Activated naive CD8-positive, alpha-beta T cell treated with anti-CD3 and anti-CD28 coated beads, Interleukin-2, amount 10 ng/mL, durations not matched to agents 7 days and 5 days (primary cell): ENCODE measurements at regions not wholly inside any gene's neighbourhood (a gene's known extent, or its start where the extent isn't known, plus 50 kb on each side); places are given as distances from the start of the nearest gene placed in this dataset.
"Not testable (repeated sequence)": the region's sequence is repeated elsewhere in the genome, so short reads cannot be mapped to it uniquely, and the experiment has no call there.

ENCODE experiments used
- ATAC-seq: fragments of 150-1000 bp; cut with Tn5 transposase; one replicate; pipeline ENCODE4 v1.10.0; 2021; ENCODE audit warnings: low read depth, moderate library complexity
- POLR2A ChIA-PET: fragments of 350-600 bp; sonication (Branson Sonifier 250); formaldehyde crosslinking; loops from one replicate; lab custom pipeline; 2021; ENCODE audit warnings: antibody characterized with exemption; lab: Charles Lee
- DNase-seq: peaks from one replicate; pipeline ENCODE4 v3.0.0; 2021
- H3K27ac Mint-ChIP-seq: one replicate; pipeline ENCODE4 v1.8.0; 2022; ENCODE audit warnings: mild to moderate bottlenecking, mixed read lengths
- H3K27me3 Mint-ChIP-seq: one replicate; pipeline ENCODE4 v1.8.0; 2022; ENCODE audit warnings: mild to moderate bottlenecking, moderate library complexity, mixed read lengths
- H3K36me3 Mint-ChIP-seq: one replicate; pipeline ENCODE4 v1.8.0; 2021; ENCODE audit warnings: mild to moderate bottlenecking, mixed read lengths
- H3K4me1 Mint-ChIP-seq: one replicate; pipeline ENCODE4 v1.8.0; 2021; ENCODE audit warnings: mixed read lengths
- H3K4me3 Mint-ChIP-seq: one replicate; pipeline ENCODE4 v1.8.0; 2022; ENCODE audit warnings: mild to moderate bottlenecking, moderate library complexity, mixed read lengths
- H3K9me3 Mint-ChIP-seq: one replicate; pipeline ENCODE4 v1.8.0; 2021; ENCODE audit warnings: mixed read lengths

DNA sequence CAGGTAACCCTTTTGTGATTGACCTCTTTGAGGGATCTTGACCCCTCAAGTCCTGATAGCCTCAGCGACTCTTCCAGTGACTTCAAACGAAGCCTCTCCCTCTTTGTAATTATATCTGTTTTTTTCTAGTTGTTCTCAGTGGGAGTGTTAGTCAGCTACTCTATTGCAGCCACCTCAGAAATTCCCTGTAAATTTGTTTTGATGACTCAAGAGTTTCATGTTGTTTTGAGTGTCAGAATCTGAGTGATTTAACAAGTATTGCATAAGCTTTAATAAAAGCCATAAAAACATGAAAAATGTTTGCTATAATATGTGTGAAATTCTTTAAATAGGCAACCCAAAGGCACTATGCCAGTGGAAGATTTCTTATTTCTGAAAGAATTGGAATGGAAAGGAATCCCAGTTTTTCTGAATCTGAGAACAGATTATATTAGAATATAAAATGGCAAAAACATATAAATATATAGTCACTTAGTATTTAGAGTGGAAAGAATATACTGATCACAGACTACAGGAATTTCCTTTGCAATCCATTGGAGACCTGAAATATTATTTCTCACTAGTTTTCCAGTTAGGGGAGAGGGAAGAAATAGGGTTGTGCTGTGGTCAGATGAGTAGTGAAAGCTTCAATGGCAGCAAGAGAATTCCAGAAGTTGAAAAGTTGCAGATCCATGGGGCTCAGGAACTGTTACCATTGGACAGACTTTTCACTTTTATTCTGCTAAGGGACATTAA lies 94.4 kb upstream of the SEMA3C start:
- ATAC-seq (no peak), DNase-seq (no peak)
- Mint-ChIP-seq H3K36me3 (no peaks in the 10 kb centered on the region), H3K4me3 (no peak overlapping the region), H3K4me1 (no peaks in the 10 kb centered on the region), H3K9me3 (peaks cover 9% of the 10 kb centered on the region), H3K27ac (no peak overlapping the region), H3K27me3 (no peaks in the 10 kb centered on the region)
- POLR2A ChIA-PET, result no interaction called here

DNA sequence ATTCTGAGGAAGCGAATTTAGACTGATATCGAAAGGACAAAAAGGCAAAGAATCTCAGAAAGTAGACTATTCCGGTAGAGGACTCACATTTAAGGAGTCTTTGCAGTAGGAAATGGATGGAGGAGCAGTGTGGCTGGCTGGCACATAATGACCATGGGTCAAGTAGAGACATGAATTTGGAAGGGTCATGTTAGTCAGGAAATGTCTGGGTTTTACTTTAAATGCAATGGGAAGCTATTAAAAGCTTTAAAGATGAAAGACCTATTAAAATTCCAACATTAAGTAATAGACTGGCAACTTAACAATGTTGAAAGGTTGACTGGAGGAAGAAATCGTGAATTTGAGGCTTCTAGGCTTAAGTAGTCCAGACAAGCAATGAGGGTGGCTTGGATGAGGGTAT lies 90.0 kb upstream of the SEMA3C start:
- DNase-seq (no peak), ATAC-seq (no peak)
- H3K27me3 Mint-ChIP-seq, result no peaks in the 10 kb centered on the region
- no peaks in the 10 kb centered on the region for H3K36me3 Mint-ChIP-seq
- POLR2A ChIA-PET, result no interaction called here
- H3K9me3 Mint-ChIP-seq, result peaks cover 9% of the 10 kb centered on the region
- H3K4me3 Mint-ChIP-seq, result no peak overlapping the region
- H3K4me1 Mint-ChIP-seq, result no peaks in the 10 kb centered on the region
- no peak overlapping the region for H3K27ac Mint-ChIP-seq

DNA sequence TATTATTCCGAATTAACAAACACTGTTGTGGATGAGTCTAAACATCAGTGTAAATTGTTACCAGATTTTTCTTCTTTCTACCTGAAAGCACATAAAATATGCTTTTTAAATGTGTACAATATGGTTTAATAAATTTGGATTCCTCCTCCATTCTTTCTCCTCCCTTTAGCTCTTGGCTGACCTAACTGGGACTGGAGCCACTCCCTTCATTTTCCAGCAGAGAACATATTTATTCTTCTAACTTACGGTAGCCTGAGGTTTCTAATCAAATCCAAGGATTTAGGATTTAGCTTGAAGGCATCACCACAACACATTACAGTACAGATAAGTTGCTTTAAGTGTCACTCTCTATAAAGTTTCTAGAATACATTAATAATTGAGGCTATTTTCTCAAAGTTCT lies 88.2 kb upstream of the SEMA3C start:
- no peak overlapping the region for H3K27ac Mint-ChIP-seq
- H3K4me3 Mint-ChIP-seq, result no peak overlapping the region
- ATAC-seq, result no peak
- no peaks in the 10 kb centered on the region for H3K27me3 Mint-ChIP-seq
- H3K36me3 Mint-ChIP-seq, result no peaks in the 10 kb centered on the region
- POLR2A ChIA-PET, result no interaction called here
- no peak for DNase-seq
- peaks cover 5% of the 10 kb centered on the region for H3K9me3 Mint-ChIP-seq
- H3K4me1 Mint-ChIP-seq, result no peaks in the 10 kb centered on the region

DNA sequence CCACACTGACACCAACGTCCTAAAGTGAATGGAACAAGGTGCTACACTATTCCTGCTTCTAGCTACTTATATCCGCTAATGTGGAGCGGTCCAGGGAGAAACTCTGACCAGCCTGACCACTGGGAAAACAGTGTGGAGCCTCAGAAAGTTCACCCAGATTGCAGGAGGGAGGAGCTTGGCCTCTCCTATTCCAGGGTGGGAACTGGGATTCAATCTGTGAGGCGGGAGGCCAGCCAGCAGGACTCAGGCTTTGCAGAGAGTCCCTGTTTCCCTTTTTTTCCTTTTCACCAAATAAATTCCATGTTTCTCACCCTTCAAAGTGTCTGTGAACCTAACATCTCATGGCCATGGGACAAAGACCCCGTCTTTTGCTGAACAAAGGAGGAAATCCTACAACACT lies 86.4 kb upstream of the SEMA3C start:
- Mint-ChIP-seq H3K27ac (no peak overlapping the region), H3K9me3 (peaks cover 5% of the 10 kb centered on the region), H3K27me3 (no peaks in the 10 kb centered on the region), H3K4me1 (no peaks in the 10 kb centered on the region), H3K36me3 (no peaks in the 10 kb centered on the region), H3K4me3 (no peak overlapping the region)
- DNase-seq, result no peak
- POLR2A ChIA-PET, result no interaction called here
- ATAC-seq, result no peak

DNA sequence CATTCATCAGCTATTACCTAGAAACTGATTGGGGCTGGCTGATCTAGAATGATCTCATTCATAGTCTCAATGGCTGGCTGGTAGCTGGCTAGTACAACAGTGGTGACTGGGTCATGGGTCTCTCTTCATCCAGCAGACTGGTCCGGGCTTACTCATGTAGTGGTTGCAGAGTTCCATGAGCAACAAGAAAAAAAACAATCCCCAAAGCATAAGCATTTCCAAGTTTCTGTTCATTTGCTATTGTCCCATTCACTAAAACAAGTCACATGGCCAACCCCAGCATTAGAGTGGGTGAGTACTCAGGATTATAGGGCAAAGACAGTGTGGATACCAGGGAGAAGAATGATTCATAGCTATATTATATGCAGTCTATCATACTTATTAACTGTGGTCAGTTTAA lies 85.2 kb upstream of the SEMA3C start:
- peaks cover 2% of the 10 kb centered on the region for H3K9me3 Mint-ChIP-seq
- no peaks in the 10 kb centered on the region for H3K27me3 Mint-ChIP-seq
- no peak overlapping the region for H3K4me3 Mint-ChIP-seq
- POLR2A ChIA-PET, result no interaction called here
- no peaks in the 10 kb centered on the region for H3K36me3 Mint-ChIP-seq
- DNase-seq (no peak), ATAC-seq (no peak)
- H3K4me1 Mint-ChIP-seq, result no peaks in the 10 kb centered on the region
- no peak overlapping the region for H3K27ac Mint-ChIP-seq

DNA sequence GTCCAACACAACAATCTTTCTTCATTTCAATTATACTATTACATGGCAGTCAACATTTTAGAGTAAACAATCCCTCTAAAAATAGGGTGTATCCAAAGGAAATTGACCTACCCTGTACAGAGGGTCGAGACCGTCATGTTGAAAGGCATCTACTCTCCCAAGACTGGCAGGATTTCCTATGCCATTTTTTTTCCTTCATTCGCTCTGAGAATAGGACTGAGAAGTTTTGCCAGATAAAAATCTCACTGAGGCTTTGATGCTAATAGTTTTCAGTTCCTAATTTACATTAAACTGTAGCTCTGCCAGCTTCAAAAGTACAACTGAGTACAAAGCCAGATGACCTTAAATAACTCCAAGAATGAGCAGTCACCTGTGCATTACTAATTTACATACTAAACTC lies 84.5 kb upstream of the SEMA3C start:
- POLR2A ChIA-PET, result no interaction called here
- Mint-ChIP-seq H3K9me3 (no peaks in the 10 kb centered on the region), H3K27ac (no peak overlapping the region)

DNA sequence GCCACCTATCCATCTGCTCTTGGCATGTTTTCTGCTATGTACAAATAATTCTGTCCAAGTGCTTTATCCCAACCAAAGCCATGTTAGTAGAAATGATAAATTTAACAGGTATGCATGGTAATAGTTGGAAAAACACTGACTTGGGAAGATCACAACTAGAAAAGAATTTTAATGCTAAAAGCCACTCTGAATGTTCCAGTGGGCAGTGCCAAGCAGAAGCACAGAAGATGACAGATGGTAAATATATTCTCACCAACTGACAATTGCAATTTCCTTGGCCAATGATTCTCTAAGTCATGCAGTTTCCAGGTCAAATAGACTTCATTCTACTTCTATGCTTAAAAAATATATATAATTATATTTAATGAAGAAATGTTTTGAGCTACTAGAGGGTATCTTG lies 83.6 kb upstream of the SEMA3C start:
- H3K4me1 Mint-ChIP-seq, result no peaks in the 10 kb centered on the region
- no peak overlapping the region for H3K27ac Mint-ChIP-seq
- H3K4me3 Mint-ChIP-seq, result no peak overlapping the region
- POLR2A ChIA-PET, result no interaction called here
- DNase-seq, result no peak
- ATAC-seq, result no peak
- no peaks in the 10 kb centered on the region for H3K9me3 Mint-ChIP-seq
- H3K27me3 Mint-ChIP-seq, result no peaks in the 10 kb centered on the region
- H3K36me3 Mint-ChIP-seq, result no peaks in the 10 kb centered on the region

More for the DNA sequence above, 84.5 kb upstream of the SEMA3C start:
- ATAC-seq (no peak), DNase-seq (no peak)
- no peaks in the 10 kb centered on the region for H3K36me3 Mint-ChIP-seq
- H3K27me3 Mint-ChIP-seq, result no peaks in the 10 kb centered on the region
- H3K4me1 Mint-ChIP-seq, result no peaks in the 10 kb centered on the region
- no peak overlapping the region for H3K4me3 Mint-ChIP-seq

DNA sequence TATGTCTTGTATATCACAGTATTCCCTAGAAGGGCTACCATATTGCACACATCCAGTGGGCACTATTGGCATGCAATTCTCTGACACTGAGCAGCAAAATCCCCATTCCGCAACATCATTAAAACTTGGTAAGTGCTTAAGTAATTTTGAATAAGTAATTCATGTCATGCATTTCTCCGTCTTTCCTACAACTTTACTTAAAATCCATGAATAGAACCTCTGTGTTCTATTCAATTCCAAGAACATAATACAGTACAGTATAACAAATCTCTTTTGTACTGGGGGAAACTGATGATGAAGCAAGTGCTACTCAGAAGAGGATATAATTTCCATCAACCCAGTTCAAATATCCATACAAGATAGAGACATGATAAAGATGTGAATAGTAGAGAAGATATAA lies 80.9 kb upstream of the SEMA3C start:
- Mint-ChIP-seq H3K9me3 (no peaks in the 10 kb centered on the region), H3K4me1 (no peaks in the 10 kb centered on the region)
- POLR2A ChIA-PET, result no interaction called here

DNA sequence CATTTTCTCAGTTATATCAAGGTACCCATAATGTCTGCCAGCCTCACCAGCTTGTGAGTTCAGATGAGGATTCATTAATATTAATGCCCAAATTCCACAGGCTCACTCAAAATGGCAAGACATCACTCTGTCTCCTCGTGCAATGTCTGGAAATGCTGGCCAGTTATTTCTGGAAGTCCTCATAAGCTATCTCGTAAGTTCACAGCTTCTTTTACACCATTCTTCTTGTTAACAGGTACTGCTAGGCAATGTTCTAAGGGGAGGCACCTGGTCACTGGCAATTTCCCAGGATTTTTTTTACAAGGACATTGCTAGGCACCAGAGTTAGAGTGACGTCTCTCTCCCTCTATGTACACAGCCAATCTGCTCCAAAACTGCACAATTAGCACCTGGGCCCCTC lies 80.2 kb upstream of the SEMA3C start:
- Mint-ChIP-seq H3K36me3 (no peaks in the 10 kb centered on the region), H3K27me3 (no peaks in the 10 kb centered on the region), H3K9me3 (no peaks in the 10 kb centered on the region), H3K4me3 (no peak overlapping the region), H3K4me1 (no peaks in the 10 kb centered on the region), H3K27ac (no peak overlapping the region)
- POLR2A ChIA-PET, result no interaction called here
- no peak for DNase-seq
- no peak for ATAC-seq

More for the DNA sequence above, 80.9 kb upstream of the SEMA3C start:
- no peak for ATAC-seq
- DNase-seq, result no peak
- Mint-ChIP-seq H3K36me3 (no peaks in the 10 kb centered on the region), H3K4me3 (no peak overlapping the region), H3K27me3 (no peaks in the 10 kb centered on the region), H3K27ac (no peak overlapping the region)

DNA sequence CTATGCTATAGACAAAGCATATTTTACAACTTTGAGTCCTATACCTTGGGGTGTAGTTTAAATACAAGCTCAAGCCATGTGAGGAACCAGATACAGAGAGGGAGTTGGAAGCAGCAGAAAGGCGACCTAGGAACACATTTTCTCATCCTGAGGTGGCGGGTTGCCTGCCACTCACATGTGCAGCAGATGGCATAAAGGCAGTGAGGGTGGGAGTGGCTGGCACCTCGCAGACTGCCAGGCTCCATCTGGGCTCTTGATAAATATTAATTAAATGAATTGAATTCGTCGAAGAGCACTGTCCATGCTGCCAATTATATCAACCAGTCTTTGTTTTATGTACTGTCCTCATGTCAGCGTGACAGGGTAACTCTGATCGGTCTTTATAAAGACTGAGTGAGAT lies 79.0 kb upstream of the SEMA3C start:
- POLR2A ChIA-PET, result no interaction called here
- no peak for ATAC-seq
- Mint-ChIP-seq H3K4me1 (no peaks in the 10 kb centered on the region), H3K9me3 (no peaks in the 10 kb centered on the region), H3K27ac (no peak overlapping the region), H3K27me3 (no peaks in the 10 kb centered on the region), H3K36me3 (no peaks in the 10 kb centered on the region), H3K4me3 (no peak overlapping the region)
- DNase-seq, result no peak

DNA sequence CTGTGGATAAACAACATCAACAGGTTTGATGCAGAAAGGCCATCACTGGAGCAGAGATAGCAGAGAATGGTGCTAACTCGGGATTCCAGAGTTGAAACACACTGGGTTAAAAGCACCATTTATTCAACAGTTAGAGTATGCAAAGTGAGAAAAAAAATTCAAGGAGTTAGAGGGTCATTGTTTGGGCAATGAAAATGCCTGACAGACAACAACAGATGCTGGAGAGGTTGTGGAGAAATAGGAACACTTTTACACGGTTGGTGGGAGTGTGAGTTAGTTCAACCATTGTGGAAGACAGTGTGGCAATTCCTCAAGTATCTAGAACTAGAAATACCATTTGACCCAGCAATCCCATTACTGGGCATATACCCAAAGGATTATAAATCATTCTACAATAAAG lies 77.4 kb upstream of the SEMA3C start:
- POLR2A ChIA-PET, H3K27ac Mint-ChIP-seq, H3K27me3 Mint-ChIP-seq, H3K36me3 Mint-ChIP-seq, H3K9me3 Mint-ChIP-seq, H3K4me3 Mint-ChIP-seq, ATAC-seq, DNase-seq, H3K4me1 Mint-ChIP-seq: not testable (repeated sequence)

DNA sequence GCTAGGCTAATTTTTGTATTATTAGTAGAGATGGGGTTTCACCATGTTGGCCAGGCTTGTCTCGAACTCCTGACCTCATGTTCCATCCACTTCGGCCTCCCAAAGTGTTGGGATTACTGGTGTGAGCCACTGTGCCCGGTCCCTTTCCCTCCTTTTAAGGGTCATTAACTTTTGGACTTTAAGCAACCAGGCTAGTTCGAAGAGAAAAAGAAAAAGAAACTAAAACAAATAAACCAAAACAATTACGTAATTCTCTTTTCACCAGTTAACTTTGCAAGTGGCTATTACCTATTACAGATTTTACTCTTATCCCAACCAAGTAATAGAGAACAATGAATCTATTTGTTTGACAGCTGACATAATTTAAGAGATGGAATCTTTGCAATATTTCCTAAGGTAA lies 72.8 kb upstream of the SEMA3C start:
- no peak for DNase-seq
- Mint-ChIP-seq H3K4me1 (no peaks in the 10 kb centered on the region), H3K4me3 (no peak overlapping the region), H3K36me3 (no peaks in the 10 kb centered on the region), H3K27me3 (no peaks in the 10 kb centered on the region), H3K9me3 (peaks cover 1% of the 10 kb centered on the region), H3K27ac (no peak overlapping the region)
- POLR2A ChIA-PET, result no interaction called here
- no peak for ATAC-seq

DNA sequence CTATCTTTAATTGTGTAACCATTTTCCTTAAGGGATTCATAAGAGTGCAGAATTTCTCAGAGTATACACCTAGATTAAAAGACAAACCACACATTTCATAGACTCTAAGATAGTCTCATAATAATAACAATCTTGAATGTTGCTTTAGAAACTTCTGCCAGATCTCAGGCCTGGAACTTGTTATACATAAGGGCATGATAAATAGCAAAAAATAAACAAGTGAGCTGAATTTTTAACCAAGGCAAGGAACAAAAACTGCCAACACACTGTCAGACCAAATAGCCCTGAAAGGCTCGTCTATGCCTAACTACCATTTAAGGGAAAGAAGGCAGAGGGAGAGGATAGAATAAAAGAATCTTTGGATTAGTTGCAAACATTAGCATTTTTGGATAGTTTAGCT lies 65.8 kb upstream of the SEMA3C start:
- H3K36me3 Mint-ChIP-seq, result no peaks in the 10 kb centered on the region
- no peaks in the 10 kb centered on the region for H3K27me3 Mint-ChIP-seq
- no peak overlapping the region for H3K27ac Mint-ChIP-seq
- H3K9me3 Mint-ChIP-seq, result peaks cover 3% of the 10 kb centered on the region
- no peak overlapping the region for H3K4me3 Mint-ChIP-seq
- POLR2A ChIA-PET, result no interaction called here
- DNase-seq (no peak), ATAC-seq (no peak)
- H3K4me1 Mint-ChIP-seq, result no peaks in the 10 kb centered on the region

DNA sequence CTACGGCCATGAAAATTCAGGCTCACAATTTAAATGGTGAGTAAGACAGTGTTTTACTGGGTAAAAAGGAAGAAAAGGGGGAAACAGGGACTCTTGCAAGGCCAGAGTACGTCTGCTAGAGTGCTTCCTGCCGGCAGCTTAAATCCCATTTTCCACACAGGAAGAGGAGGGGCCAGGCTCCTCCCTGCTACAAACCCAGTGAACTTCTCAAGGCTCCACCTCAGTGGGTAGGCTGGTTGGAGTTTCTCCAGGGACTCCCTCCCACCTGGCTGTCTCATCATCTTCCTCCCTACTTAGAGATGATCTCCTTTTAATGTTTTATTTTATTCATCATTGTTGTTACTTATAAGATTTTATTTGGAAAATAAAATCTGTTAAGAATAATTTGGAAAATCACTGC lies 62.6 kb upstream of the SEMA3C start:
- no peak for DNase-seq
- POLR2A ChIA-PET, result no interaction called here
- H3K4me1 Mint-ChIP-seq, result no peaks in the 10 kb centered on the region
- no peaks in the 10 kb centered on the region for H3K36me3 Mint-ChIP-seq
- no peak for ATAC-seq
- H3K4me3 Mint-ChIP-seq, result no peak overlapping the region
- H3K27ac Mint-ChIP-seq, result no peak overlapping the region
- H3K27me3 Mint-ChIP-seq, result no peaks in the 10 kb centered on the region
- peaks cover 2% of the 10 kb centered on the region for H3K9me3 Mint-ChIP-seq

DNA sequence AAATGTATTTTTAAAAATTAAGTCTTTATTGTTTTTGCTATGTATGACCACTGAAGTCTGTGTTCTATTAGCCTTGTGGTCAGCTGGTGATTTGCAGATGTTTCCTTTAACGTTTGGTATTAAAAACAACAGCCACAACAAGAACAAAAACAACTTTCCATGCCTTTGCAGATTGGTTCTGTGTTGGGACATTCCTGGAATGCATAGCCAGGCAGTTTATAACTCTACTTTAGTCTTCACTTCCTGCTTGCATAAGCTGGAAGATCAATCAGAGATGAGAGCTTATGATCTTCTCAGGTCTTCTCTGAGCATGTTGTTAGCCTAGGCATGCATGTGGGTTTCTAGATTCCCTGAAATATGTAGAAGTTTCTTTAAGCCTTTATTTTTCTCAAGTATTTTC lies 58.9 kb upstream of the SEMA3C start:
- H3K27ac Mint-ChIP-seq, result no peak overlapping the region
- no peaks in the 10 kb centered on the region for H3K4me1 Mint-ChIP-seq
- ATAC-seq (no peak), DNase-seq (no peak)
- H3K27me3 Mint-ChIP-seq, result no peaks in the 10 kb centered on the region
- no peak overlapping the region for H3K4me3 Mint-ChIP-seq
- H3K9me3 Mint-ChIP-seq, result no peaks in the 10 kb centered on the region
- no peaks in the 10 kb centered on the region for H3K36me3 Mint-ChIP-seq
- POLR2A ChIA-PET, result no interaction called here
